ENCODE measurements at regions not wholly inside any gene's neighbourhood (a gene's known extent, or its start where the extent isn't known, plus 50 kb on each side); places are given as distances from the start of the nearest gene placed in this dataset.

DNA sequence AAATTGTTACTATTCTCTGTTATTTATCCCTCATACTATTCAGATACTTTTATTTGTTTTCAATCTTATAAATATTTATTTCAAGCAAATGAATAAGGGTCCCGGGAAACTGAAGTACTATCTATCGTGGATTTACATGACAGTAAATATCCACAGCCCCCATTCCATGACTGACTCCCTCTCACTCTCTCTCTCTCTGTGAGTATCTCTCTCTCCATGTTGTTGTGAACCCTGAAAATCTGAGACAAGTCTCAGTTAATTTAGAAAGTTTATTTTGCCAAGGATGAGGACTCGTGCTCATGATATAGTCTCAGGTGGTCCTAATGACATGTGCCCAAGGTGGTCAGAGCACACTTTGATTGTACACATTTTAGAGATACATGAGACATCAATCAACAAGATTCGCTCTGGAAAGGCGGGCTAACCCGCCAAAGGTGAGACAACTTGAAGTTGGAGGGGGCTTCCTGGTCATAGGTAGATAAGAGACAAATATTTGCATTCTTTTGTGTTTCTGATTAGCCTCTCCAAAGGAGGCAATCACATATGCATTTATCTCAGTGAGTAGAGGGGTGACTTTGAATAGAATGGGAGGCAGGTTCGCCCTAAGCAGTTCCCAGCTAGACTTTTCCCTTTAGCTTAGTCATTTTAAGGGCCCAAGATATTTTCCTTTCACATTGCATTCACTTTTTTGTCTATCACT is 986.4 kb downstream of the NLGN4X start:
- TF ChIP-seq, protein P1, sequence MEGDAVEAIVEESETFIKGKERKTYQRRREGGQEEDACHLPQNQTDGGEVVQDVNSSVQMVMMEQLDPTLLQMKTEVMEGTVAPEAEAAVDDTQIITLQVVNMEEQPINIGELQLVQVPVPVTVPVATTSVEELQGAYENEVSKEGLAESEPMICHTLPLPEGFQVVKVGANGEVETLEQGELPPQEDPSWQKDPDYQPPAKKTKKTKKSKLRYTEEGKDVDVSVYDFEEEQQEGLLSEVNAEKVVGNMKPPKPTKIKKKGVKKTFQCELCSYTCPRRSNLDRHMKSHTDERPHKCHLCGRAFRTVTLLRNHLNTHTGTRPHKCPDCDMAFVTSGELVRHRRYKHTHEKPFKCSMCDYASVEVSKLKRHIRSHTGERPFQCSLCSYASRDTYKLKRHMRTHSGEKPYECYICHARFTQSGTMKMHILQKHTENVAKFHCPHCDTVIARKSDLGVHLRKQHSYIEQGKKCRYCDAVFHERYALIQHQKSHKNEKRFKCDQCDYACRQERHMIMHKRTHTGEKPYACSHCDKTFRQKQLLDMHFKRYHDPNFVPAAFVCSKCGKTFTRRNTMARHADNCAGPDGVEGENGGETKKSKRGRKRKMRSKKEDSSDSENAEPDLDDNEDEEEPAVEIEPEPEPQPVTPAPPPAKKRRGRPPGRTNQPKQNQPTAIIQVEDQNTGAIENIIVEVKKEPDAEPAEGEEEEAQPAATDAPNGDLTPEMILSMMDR (IDR thresholded peaks at IDR 0.05), result no peak
- TF ChIP-seq ELF1 (IDR thresholded peaks at IDR 0.05) (no peak), EZH2phosphoT487 (IDR thresholded peaks at IDR 0.05; ENCODE audit: borderline replicate concordance, low read depth) (no peak), GABPA (IDR thresholded peaks at IDR 0.05; ENCODE audit: low read depth) (no peak), SMC3 (IDR thresholded peaks at IDR 0.05; ENCODE audit: low read depth, low read length) (no peak), CHD2 (IDR thresholded peaks at IDR 0.05; ENCODE audit: low read length, partially characterized antibody) (no peak), FOXJ3 (CRISPR knock-in tag; IDR thresholded peaks at IDR 0.05) (no peak), MEF2A (IDR thresholded peaks at IDR 0.05; ENCODE audit: borderline replicate concordance, low read depth) (no peak), TAF1 (IDR thresholded peaks at IDR 0.05; ENCODE audit: borderline replicate concordance, low read depth, low read length) (no peak), TCF12 (IDR thresholded peaks at IDR 0.05) (no peak)
- TF ChIP-seq, protein P2, sequence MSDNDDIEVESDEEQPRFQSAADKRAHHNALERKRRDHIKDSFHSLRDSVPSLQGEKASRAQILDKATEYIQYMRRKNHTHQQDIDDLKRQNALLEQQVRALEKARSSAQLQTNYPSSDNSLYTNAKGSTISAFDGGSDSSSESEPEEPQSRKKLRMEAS (IDR thresholded peaks at IDR 0.05; ENCODE audit: low read depth), result no peak
- TF ChIP-seq, protein P3, sequence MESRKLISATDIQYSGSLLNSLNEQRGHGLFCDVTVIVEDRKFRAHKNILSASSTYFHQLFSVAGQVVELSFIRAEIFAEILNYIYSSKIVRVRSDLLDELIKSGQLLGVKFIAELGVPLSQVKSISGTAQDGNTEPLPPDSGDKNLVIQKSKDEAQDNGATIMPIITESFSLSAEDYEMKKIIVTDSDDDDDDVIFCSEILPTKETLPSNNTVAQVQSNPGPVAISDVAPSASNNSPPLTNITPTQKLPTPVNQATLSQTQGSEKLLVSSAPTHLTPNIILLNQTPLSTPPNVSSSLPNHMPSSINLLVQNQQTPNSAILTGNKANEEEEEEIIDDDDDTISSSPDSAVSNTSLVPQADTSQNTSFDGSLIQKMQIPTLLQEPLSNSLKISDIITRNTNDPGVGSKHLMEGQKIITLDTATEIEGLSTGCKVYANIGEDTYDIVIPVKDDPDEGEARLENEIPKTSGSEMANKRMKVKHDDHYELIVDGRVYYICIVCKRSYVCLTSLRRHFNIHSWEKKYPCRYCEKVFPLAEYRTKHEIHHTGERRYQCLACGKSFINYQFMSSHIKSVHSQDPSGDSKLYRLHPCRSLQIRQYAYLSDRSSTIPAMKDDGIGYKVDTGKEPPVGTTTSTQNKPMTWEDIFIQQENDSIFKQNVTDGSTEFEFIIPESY (IDR thresholded peaks at IDR 0.05; ENCODE audit: borderline replicate concordance, low read depth), result no peak

All from SK-N-SH (cell line).